ENCODE measurements at regions not wholly inside any gene's neighbourhood (a gene's known extent, or its start where the extent isn't known, plus 50 kb on each side); places are given as distances from the start of the nearest gene placed in this dataset.
A peak's percentile ranks its signal among the peaks of the same experiment; 100 is the strongest.

- no peak overlapping the region for H3K4me3 ChIP-seq (ENCODE audit: low read length)
- DNase-seq (ENCODE audit: low read depth) = no peak
- TF ChIP-seq CTCF (conservative IDR thresholded peaks at IDR 0.05; ENCODE audit: low read length) = no peak
These were observed 218.8 kb upstream of the MAP3K7 start for GRCh38 chr6:90805619-90806155.

GRCh38 chr6:90803956-90804355, 217.1 kb upstream of the MAP3K7 start:
- H3K4me3 ChIP-seq (ENCODE audit: low read length) = no peak overlapping the region
- TF ChIP-seq CTCF (conservative IDR thresholded peaks at IDR 0.05; ENCODE audit: low read length) = no peak
- DNase-seq (ENCODE audit: low read depth) = no peak

- no peak overlapping the region for H3K4me3 ChIP-seq (ENCODE audit: low read length)
- DNase-seq (ENCODE audit: low read depth) = no peak
- no peak for TF ChIP-seq CTCF (conservative IDR thresholded peaks at IDR 0.05; ENCODE audit: low read length)
These were observed 208.2 kb upstream of the MAP3K7 start for GRCh38 chr6:90795078-90795477.

- no peak for TF ChIP-seq CTCF (conservative IDR thresholded peaks at IDR 0.05; ENCODE audit: low read length)
- no peak overlapping the region for H3K4me3 ChIP-seq (ENCODE audit: low read length)
- no peak for DNase-seq (ENCODE audit: low read depth)
These were observed 206.9 kb upstream of the MAP3K7 start for GRCh38 chr6:90793771-90794170.

- H3K4me3 ChIP-seq (ENCODE audit: low read length) = no peak overlapping the region
- TF ChIP-seq CTCF (conservative IDR thresholded peaks at IDR 0.05; ENCODE audit: low read length) = no peak
- peak; percentile 74 for DNase-seq (ENCODE audit: low read depth)
These were observed 203.8 kb upstream of the MAP3K7 start for GRCh38 chr6:90790696-90791095.

- TF ChIP-seq CTCF (conservative IDR thresholded peaks at IDR 0.05; ENCODE audit: low read length) = no peak
- peak; percentile 20 for DNase-seq (ENCODE audit: low read depth)
- H3K4me3 ChIP-seq (ENCODE audit: low read length) = no peak overlapping the region
These were observed 203.2 kb upstream of the MAP3K7 start for GRCh38 chr6:90790058-90790457.

GRCh38 chr6:90788781-90789180, 201.9 kb upstream of the MAP3K7 start:
- DNase-seq (ENCODE audit: low read depth) = no peak
- H3K4me3 ChIP-seq (ENCODE audit: low read length) = no peak overlapping the region
- no peak for TF ChIP-seq CTCF (conservative IDR thresholded peaks at IDR 0.05; ENCODE audit: low read length)
